Mesenchymal stem cell (in vitro differentiated cells and primary cell): ENCODE measurements at regions not wholly inside any gene's neighbourhood (a gene's known extent, or its start where the extent isn't known, plus 50 kb on each side); places are given as distances from the start of the nearest gene placed in this dataset.
A peak's percentile ranks its signal among the peaks of the same experiment; 100 is the strongest.

Experiments used
- DNase-seq: peaks from one replicate; pipeline ENCODE4 v3.0.0-alpha.2; 2013
- H2AFZ ChIP-seq: one replicate; pipeline ENCODE4 v1.6.1; 2013; ENCODE audit warnings: low read depth, mild to moderate bottlenecking, control low read depth, inconsistent platforms, low read length, moderate library complexity
- H2AK5ac ChIP-seq: 2 replicates; pipeline ENCODE4 v1.6.1; 2013; ENCODE audit warnings: low read length, moderate library complexity, mild to moderate bottlenecking, inconsistent platforms; ENCODE audit not compliant: severe bottlenecking
- H2BK120ac ChIP-seq: one replicate; pipeline ENCODE4 v1.6.1; 2013; ENCODE audit warnings: low read depth, mild to moderate bottlenecking, inconsistent platforms, low read length, moderate library complexity
- H2BK12ac ChIP-seq, 2 experiments: one replicate each; pipeline ENCODE4 v1.6.1; 2013; ENCODE audit warnings: inconsistent platforms in 2 of 2, low read length in 2 of 2, mild to moderate bottlenecking in 2 of 2, moderate library complexity in 2 of 2, control low read depth in 1 of 2
- H2BK15ac ChIP-seq: one replicate; pipeline ENCODE4 v1.6.1; 2013; ENCODE audit warnings: mild to moderate bottlenecking, low read depth, inconsistent platforms; ENCODE audit not compliant: poor library complexity, severe bottlenecking
- H2BK5ac ChIP-seq: 2 replicates; pipeline ENCODE4 v1.6.1; 2013; ENCODE audit warnings: low read depth, mild to moderate bottlenecking, low read length, control low read depth, inconsistent platforms; ENCODE audit not compliant: poor library complexity, severe bottlenecking
- H3K14ac ChIP-seq, 2 experiments: one replicate each; pipeline ENCODE4 v1.6.1; 2013; ENCODE audit warnings: inconsistent platforms in 2 of 2, low read length in 2 of 2, control low read depth in 1 of 2, mild to moderate bottlenecking in 1 of 2, moderate library complexity in 1 of 2
- H3K18ac ChIP-seq, 2 experiments: one replicate each; pipeline ENCODE4 v1.6.1; 2013; ENCODE audit warnings: inconsistent platforms in 2 of 2, low read length in 2 of 2, control low read depth in 1 of 2, low read depth in 1 of 2, mild to moderate bottlenecking in 1 of 2
- H3K23ac ChIP-seq, 2 experiments: one replicate each; pipeline ENCODE4 v1.6.1; 2013; ENCODE audit warnings: inconsistent platforms in 2 of 2, low read length in 2 of 2, mild to moderate bottlenecking in 2 of 2, moderate library complexity in 2 of 2, control low read depth in 1 of 2
- H3K27ac ChIP-seq: 2 replicates; pipeline ENCODE4 v1.5.1; 2013; ENCODE audit warnings: mild to moderate bottlenecking, moderate library complexity, low read length, control low read depth, inconsistent platforms; ENCODE audit not compliant: poor library complexity, severe bottlenecking
- H3K27me3 ChIP-seq, 2 experiments: 2 replicates each; pipeline versions ENCODE4 v1.6.1 to v1.7.0; 2013; ENCODE audit warnings: low read length in 2 of 2, mild to moderate bottlenecking in 2 of 2, moderate library complexity in 2 of 2, control low read depth in 1 of 2, inconsistent platforms in 1 of 2; ENCODE audit not compliant: control insufficient read depth in 1 of 2, insufficient read depth in 1 of 2
- H3K36me3 ChIP-seq, 2 experiments: 2 replicates each; pipeline versions ENCODE4 v1.6.1 to v1.7.0; 2013; ENCODE audit warnings: low read length in 2 of 2, control low read depth in 1 of 2, inconsistent platforms in 1 of 2, low read depth in 1 of 2, mild to moderate bottlenecking in 1 of 2; ENCODE audit not compliant: insufficient read depth in 2 of 2, control insufficient read depth in 1 of 2
- H3K4ac ChIP-seq, 2 experiments: one replicate each; pipeline ENCODE4 v1.6.1; 2013; ENCODE audit warnings: inconsistent platforms in 2 of 2, low read length in 2 of 2, mild to moderate bottlenecking in 2 of 2, moderate library complexity in 2 of 2, control low read depth in 1 of 2, low read depth in 1 of 2
- H3K4me1 ChIP-seq: 2 replicates; pipeline ENCODE4 v1.6.1; 2013; ENCODE audit warnings: low read depth, low read length, control low read depth; ENCODE audit not compliant: control insufficient read depth, insufficient read depth
- H3K4me2 ChIP-seq: 2 replicates; pipeline ENCODE4 v1.6.1; 2013; ENCODE audit warnings: low read length, mild to moderate bottlenecking, inconsistent platforms; ENCODE audit not compliant: poor library complexity, severe bottlenecking
- H3K4me3 ChIP-seq, 2 experiments: 2 replicates each; pipeline versions ENCODE4 v1.5.1 to v1.7.0; 2013; ENCODE audit warnings: low read length in 2 of 2, mild to moderate bottlenecking in 2 of 2, control low read depth in 1 of 2, low read depth in 1 of 2; ENCODE audit not compliant: insufficient read depth in 1 of 2
- H3K79me1 ChIP-seq: replicated peaks from 2 replicates; pipeline ENCODE4 v1.6.1; 2013; ENCODE audit warnings: mild to moderate bottlenecking, control low read depth, low read length, inconsistent platforms; ENCODE audit not compliant: poor library complexity, severe bottlenecking
- H3K9ac ChIP-seq: 2 replicates; pipeline ENCODE4 v1.7.0; 2013; ENCODE audit warnings: mild to moderate bottlenecking, low read length, moderate library complexity
- H3K9me3 ChIP-seq: 2 replicates; pipeline ENCODE4 v1.7.0; 2013; ENCODE audit warnings: mild to moderate bottlenecking, low read length; ENCODE audit not compliant: control insufficient read depth
- H4K8ac ChIP-seq: one replicate; pipeline ENCODE4 v1.6.1; 2013; ENCODE audit warnings: inconsistent platforms, mild to moderate bottlenecking, low read length, moderate library complexity
- H4K91ac ChIP-seq: one replicate; pipeline ENCODE4 v1.6.1; 2013; ENCODE audit warnings: mild to moderate bottlenecking, low read length, inconsistent platforms
- WGBS: methylation state at CpG from one replicate; pipeline ENCODE4 v1.1.7; 2013; ENCODE audit warnings: mixed read lengths; 5-methylcytosine and 5-hydroxymethylcytosine counted together

GRCh38 chr14:51431741-51432140 is 191.7 kb downstream of the TMX1 start:
- Histone ChIP-seq H3K79me1 (no peaks in the 10 kb centered on the region), H3K4me1 (peaks cover 2% of the 10 kb centered on the region), H4K91ac (no peak overlapping the region), H3K4ac (no peak overlapping the region), H2AK5ac (no peak overlapping the region), H3K14ac (no peak overlapping the region), H2AFZ (no peak overlapping the region), H3K27ac (no peak overlapping the region), H2BK15ac (no peak overlapping the region), H3K4me3 (no peak overlapping the region), H3K36me3 (no peaks in the 10 kb centered on the region), H2BK5ac (no peak overlapping the region), H2BK120ac (no peak overlapping the region), H3K27me3 (no peaks in the 10 kb centered on the region), H3K18ac (no peak overlapping the region), H4K8ac (no peak overlapping the region), H3K9me3 (no peaks in the 10 kb centered on the region), H3K23ac (no peak overlapping the region), H2BK12ac (no peak overlapping the region), H3K9ac (no peak overlapping the region), H3K4me2 (no peak overlapping the region)
- no CpG with 5 or more reads among the region's 1 CpG for WGBS
- no peak for DNase-seq

- H2BK5ac ChIP-seq = no peak overlapping the region
- no peak overlapping the region for H3K4me3 ChIP-seq
- H3K27me3 ChIP-seq = no peaks in the 10 kb centered on the region
- H3K14ac ChIP-seq = no peak overlapping the region
- H3K36me3 ChIP-seq = no peaks in the 10 kb centered on the region
- H3K9ac ChIP-seq = no peak overlapping the region
- peaks cover 2% of the 10 kb centered on the region for H3K4me1 ChIP-seq
- H2BK15ac ChIP-seq = no peak overlapping the region
- no peak overlapping the region for H3K4me2 ChIP-seq
- H3K18ac ChIP-seq = peak overlapping the region in 1 of 2 experiments; percentile 25
- no peak overlapping the region for H2AK5ac ChIP-seq
- H4K8ac ChIP-seq = peak overlapping the region; percentile 38
- H3K23ac ChIP-seq = no peak overlapping the region
- DNase-seq = no peak
- H2BK12ac ChIP-seq = no peak overlapping the region
- H3K27ac ChIP-seq = peak overlapping the region; percentile 73
- no peak overlapping the region for H3K4ac ChIP-seq
- no peak overlapping the region for H2BK120ac ChIP-seq
- H2AFZ ChIP-seq = no peak overlapping the region
- H3K79me1 ChIP-seq = no peaks in the 10 kb centered on the region
- 98% methylated on average over 3 of the region's 3 CpGs for WGBS
- H4K91ac ChIP-seq = no peak overlapping the region
- H3K9me3 ChIP-seq = no peaks in the 10 kb centered on the region
Observed at GRCh38 chr14:51432302-51432948, 192.4 kb downstream of the TMX1 start.

- Histone ChIP-seq H3K4me1 (peaks cover 3% of the 10 kb centered on the region), H4K91ac (no peak overlapping the region), H3K14ac (no peak overlapping the region), H3K9me3 (no peaks in the 10 kb centered on the region), H2AK5ac (no peak overlapping the region), H3K9ac (no peak overlapping the region), H3K36me3 (no peaks in the 10 kb centered on the region), H3K27ac (no peak overlapping the region), H2AFZ (no peak overlapping the region), H3K79me1 (peaks cover 2% of the 10 kb centered on the region), H2BK12ac (no peak overlapping the region), H2BK15ac (no peak overlapping the region), H3K4ac (no peak overlapping the region), H2BK120ac (no peak overlapping the region), H3K27me3 (no peaks in the 10 kb centered on the region), H3K18ac (no peak overlapping the region), H3K4me3 (no peak overlapping the region), H3K23ac (no peak overlapping the region), H4K8ac (no peak overlapping the region), H3K4me2 (no peak overlapping the region), H2BK5ac (no peak overlapping the region)
- DNase-seq = no peak
- WGBS = 99% methylated on average over 1 of the region's 1 CpG
Observed at GRCh38 chr14:51436630-51437029, 196.6 kb downstream of the TMX1 start.

- 24% methylated on average over 2 of the region's 4 CpGs for WGBS
- Histone ChIP-seq H3K14ac (no peak overlapping the region), H3K9me3 (no peaks in the 10 kb centered on the region), H2BK120ac (no peak overlapping the region), H3K4ac (no peak overlapping the region), H3K36me3 (no peaks in the 10 kb centered on the region), H3K9ac (no peak overlapping the region), H3K27ac (no peak overlapping the region), H3K23ac (no peak overlapping the region), H2BK12ac (no peak overlapping the region), H3K4me2 (no peak overlapping the region), H4K8ac (no peak overlapping the region), H2AK5ac (no peak overlapping the region), H2AFZ (no peak overlapping the region), H3K4me1 (peaks cover 5% of the 10 kb centered on the region), H2BK15ac (no peak overlapping the region), H2BK5ac (no peak overlapping the region), H4K91ac (no peak overlapping the region), H3K4me3 (no peak overlapping the region), H3K18ac (no peak overlapping the region), H3K27me3 (no peaks in the 10 kb centered on the region), H3K79me1 (peaks cover 2% of the 10 kb centered on the region)
- peak; percentile 37 for DNase-seq
Observed at GRCh38 chr14:51439896-51440295, 199.8 kb downstream of the TMX1 start.
